Body of pancreas (tissue), 4 donors: ENCODE measurements at regions not wholly inside any gene's neighbourhood (a gene's known extent, or its start where the extent isn't known, plus 50 kb on each side); places are given as distances from the start of the nearest gene placed in this dataset.

Experiments used
- ATAC-seq: fragments of 150-250 bp; one replicate; pipeline ENCODE4 v1.9.1; 2016
- DNase-seq, 4 donors: peaks; one replicate each; pipeline ENCODE4 v3.0.0-alpha.2; 2019
- H3K27ac ChIP-seq, 4 donors: fragments of 200-600 bp; sonication (generic); 1 replicate in 3 of 4; 2 replicates in 1 of 4; pipeline versions ENCODE4 v1.5.1 to v1.6.1; 2016 to 2019; ENCODE audit warnings: mild to moderate bottlenecking in 1 of 4, mixed read lengths in 1 of 4, moderate library complexity in 1 of 4
- H3K27me3 ChIP-seq, 2 donors: fragments of 200-600 bp; sonication (generic); one replicate each; pipeline ENCODE4 v1.6.0; 2016; ENCODE audit warnings: mild to moderate bottlenecking in 1 of 2
- H3K36me3 ChIP-seq, 2 donors: fragments of 200-600 bp; sonication (generic); replicated peaks in 1 of 2; 2 replicates each; pipeline ENCODE4 v1.5.1; 2016; ENCODE audit warnings: low read depth in 2 of 2; ENCODE audit not compliant: insufficient read depth in 1 of 2
- H3K4me1 ChIP-seq: fragments of 200-600 bp; sonication (generic); one replicate; pipeline ENCODE4 v1.6.0; 2016
- H3K4me3 ChIP-seq, 2 donors: fragments of 200-600 bp; sonication (generic); 1 replicate in 1 of 2; 2 replicates in 1 of 2; pipeline ENCODE4 v1.5.1; 2016 to 2019
- H3K9me3 ChIP-seq, 3 donors: fragments of 200-600 bp; sonication (generic); 1 replicate in 2 of 3; 2 replicates in 1 of 3; pipeline ENCODE4 v1.5.1; 2016
- CTCF ChIP-seq, 7 experiments: fragments of 450-650 bp in 4 of 7; fragments of 200-600 bp in 3 of 7; sonication (generic) in 3 of 7; IDR thresholded peaks; one replicate each; pipeline ENCODE4 v1.5.1; 2016 to 2019; ENCODE audit warnings: antibody characterized with exemption in 7 of 7
- POLR2A ChIP-seq, 3 donors: fragments of 450-650 bp; IDR thresholded peaks; one replicate each; pipeline ENCODE4 v1.6.1; 2016; ENCODE audit warnings: antibody characterized with exemption in 3 of 3, mild to moderate bottlenecking in 2 of 3
- WGBS, 2 donors: methylation state at CpG; one replicate each; pipeline ENCODE4 v1.1.5; 2017; 5-methylcytosine and 5-hydroxymethylcytosine counted together
- intact Hi-C: fragments of 100-400 bp; cut with DNase I; formaldehyde crosslinking; loops from one replicate; pipeline ENCODE4 v1.15.1; 2023

GRCh38 chr12:105806400-105806770 lies 332.4 kb downstream of the NUAK1 start:
- no peaks in the 10 kb centered on the region for H3K27me3 ChIP-seq

GRCh38 chr12:105812366-105812765 lies 326.4 kb downstream of the NUAK1 start:
- no peak for DNase-seq
- H3K9me3 ChIP-seq, result no peaks in the 10 kb centered on the region
- no peaks in the 10 kb centered on the region for H3K36me3 ChIP-seq
- H3K4me1 ChIP-seq, result no peaks in the 10 kb centered on the region
- WGBS, 2 donors, result 81 to 90% methylated on average over 1 of the region's 1 CpG
- H3K27me3 ChIP-seq, result no peaks in the 10 kb centered on the region
- H3K4me3 ChIP-seq, result no peak overlapping the region
- ATAC-seq, result no peak
- no peak overlapping the region for H3K27ac ChIP-seq
- TF ChIP-seq POLR2A (IDR thresholded peaks at IDR 0.05) (no peak), CTCF (IDR thresholded peaks at IDR 0.05) (no peak)
- intact Hi-C loops, result no loop called here

More at GRCh38 chr12:105806400-105806770, 332.4 kb downstream of the NUAK1 start:
- no peak for TF ChIP-seq POLR2A (IDR thresholded peaks at IDR 0.05)
- no peak for TF ChIP-seq CTCF (IDR thresholded peaks at IDR 0.05)
- DNase-seq, result no peak
- no peak overlapping the region for H3K4me3 ChIP-seq
- H3K36me3 ChIP-seq, result no peaks in the 10 kb centered on the region
- WGBS, 2 donors, result 69 to 82% methylated on average over 2 of the region's 2 CpGs
- H3K27ac ChIP-seq, result no peak overlapping the region
- H3K4me1 ChIP-seq, result no peaks in the 10 kb centered on the region
- intact Hi-C loops, result no loop called here
- H3K9me3 ChIP-seq, result no peaks in the 10 kb centered on the region
- no peak for ATAC-seq

GRCh38 chr12:105813201-105813600 lies 325.6 kb downstream of the NUAK1 start:
- H3K4me1 ChIP-seq, result no peaks in the 10 kb centered on the region
- DNase-seq (no peak), ATAC-seq (no peak)
- no peak overlapping the region for H3K4me3 ChIP-seq
- H3K27ac ChIP-seq, result no peak overlapping the region
- intact Hi-C loops, result no loop called here
- no peaks in the 10 kb centered on the region for H3K27me3 ChIP-seq
- WGBS, 2 donors, result 48 to 61% methylated on average over 5 of the region's 5 CpGs
- H3K9me3 ChIP-seq, result no peaks in the 10 kb centered on the region
- TF ChIP-seq CTCF (IDR thresholded peaks at IDR 0.05), result no peak
- TF ChIP-seq POLR2A (IDR thresholded peaks at IDR 0.05), result no peak
- H3K36me3 ChIP-seq, result no peaks in the 10 kb centered on the region

- H3K27me3 ChIP-seq, result no peaks in the 10 kb centered on the region
- DNase-seq (no peak), ATAC-seq (no peak)
- 43 to 44% methylated on average over 4 of the region's 4 CpGs for WGBS, 2 donors
- intact Hi-C loops, result no loop called here
- no peaks in the 10 kb centered on the region for H3K4me1 ChIP-seq
- no peaks in the 10 kb centered on the region for H3K36me3 ChIP-seq
- no peaks in the 10 kb centered on the region for H3K9me3 ChIP-seq
- no peak overlapping the region for H3K27ac ChIP-seq
- TF ChIP-seq POLR2A (IDR thresholded peaks at IDR 0.05) (no peak), CTCF (IDR thresholded peaks at IDR 0.05) (no peak)
- H3K4me3 ChIP-seq, result no peak overlapping the region
Observed at GRCh38 chr12:105814283-105814682, 324.5 kb downstream of the NUAK1 start.

GRCh38 chr12:105819549-105819948 lies 319.2 kb downstream of the NUAK1 start:
- TF ChIP-seq POLR2A (IDR thresholded peaks at IDR 0.05) (no peak), CTCF (IDR thresholded peaks at IDR 0.05) (no peak)
- no peak overlapping the region for H3K27ac ChIP-seq
- 70% methylated on average over 2 of the region's 2 CpGs for whole genome bisulfite sequencing, 2 donors

More at GRCh38 chr12:105819549-105819948, 319.2 kb downstream of the NUAK1 start:
- DNase-seq, result no peak
- ATAC-seq, result no peak
- intact Hi-C loops, result no loop called here
- H3K9me3 ChIP-seq, result no peaks in the 10 kb centered on the region
- no peak overlapping the region for H3K4me3 ChIP-seq
- H3K4me1 ChIP-seq, result peaks cover 14% of the 10 kb centered on the region
- H3K36me3 ChIP-seq, result no peaks in the 10 kb centered on the region
- no peaks in the 10 kb centered on the region for H3K27me3 ChIP-seq
